ENCODE measurements at regions not wholly inside any gene's neighbourhood (a gene's known extent, or its start where the extent isn't known, plus 50 kb on each side); places are given as distances from the start of the nearest gene placed in this dataset.
A peak's percentile ranks its signal among the peaks of the same experiment; 100 is the strongest.
"Not testable (repeated sequence)": the region's sequence is repeated elsewhere in the genome, so short reads cannot be mapped to it uniquely, and the experiment has no call there.

DNA sequence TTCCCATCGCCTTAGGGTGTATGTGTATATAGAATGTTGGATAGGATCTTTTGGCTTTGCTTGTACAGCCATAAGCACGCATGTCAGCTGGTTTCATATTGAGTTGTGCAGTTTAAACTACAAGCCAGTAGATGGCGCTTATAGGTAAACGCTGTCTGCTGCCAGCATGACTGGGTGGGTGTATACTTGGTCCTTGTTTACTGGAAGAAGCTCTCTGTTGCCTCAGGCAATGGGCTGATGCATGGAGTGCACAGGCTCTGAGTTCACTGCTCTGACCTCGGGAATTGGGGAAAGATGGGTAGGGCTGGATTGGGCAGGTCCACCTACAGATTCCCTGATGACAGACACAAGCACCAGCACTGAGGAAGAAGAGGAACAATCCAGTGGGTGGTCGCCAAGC is 831.5 kb downstream of the STIM2 start:
- TF ChIP-seq, protein P1, sequence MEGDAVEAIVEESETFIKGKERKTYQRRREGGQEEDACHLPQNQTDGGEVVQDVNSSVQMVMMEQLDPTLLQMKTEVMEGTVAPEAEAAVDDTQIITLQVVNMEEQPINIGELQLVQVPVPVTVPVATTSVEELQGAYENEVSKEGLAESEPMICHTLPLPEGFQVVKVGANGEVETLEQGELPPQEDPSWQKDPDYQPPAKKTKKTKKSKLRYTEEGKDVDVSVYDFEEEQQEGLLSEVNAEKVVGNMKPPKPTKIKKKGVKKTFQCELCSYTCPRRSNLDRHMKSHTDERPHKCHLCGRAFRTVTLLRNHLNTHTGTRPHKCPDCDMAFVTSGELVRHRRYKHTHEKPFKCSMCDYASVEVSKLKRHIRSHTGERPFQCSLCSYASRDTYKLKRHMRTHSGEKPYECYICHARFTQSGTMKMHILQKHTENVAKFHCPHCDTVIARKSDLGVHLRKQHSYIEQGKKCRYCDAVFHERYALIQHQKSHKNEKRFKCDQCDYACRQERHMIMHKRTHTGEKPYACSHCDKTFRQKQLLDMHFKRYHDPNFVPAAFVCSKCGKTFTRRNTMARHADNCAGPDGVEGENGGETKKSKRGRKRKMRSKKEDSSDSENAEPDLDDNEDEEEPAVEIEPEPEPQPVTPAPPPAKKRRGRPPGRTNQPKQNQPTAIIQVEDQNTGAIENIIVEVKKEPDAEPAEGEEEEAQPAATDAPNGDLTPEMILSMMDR (IDR thresholded peaks at IDR 0.05), result peak; percentile 59
- no peak overlapping the region for H3K4me3 Mint-ChIP-seq (ENCODE audit: unreplicated experiment)
- H3K36me3 Mint-ChIP-seq (ENCODE audit: unreplicated experiment), result no peaks in the 10 kb centered on the region
- H3K4me1 Mint-ChIP-seq (ENCODE audit: unreplicated experiment), result no peaks in the 10 kb centered on the region
- no peak for DNase-seq (ENCODE audit: extremely low spot score, unreplicated experiment)
- H3K27ac Mint-ChIP-seq (ENCODE audit: unreplicated experiment), result no peak overlapping the region
- H3K9me3 Mint-ChIP-seq (ENCODE audit: unreplicated experiment), result no peaks in the 10 kb centered on the region
- peaks cover 34% of the 10 kb centered on the region for H3K27me3 Mint-ChIP-seq (ENCODE audit: unreplicated experiment)

DNA sequence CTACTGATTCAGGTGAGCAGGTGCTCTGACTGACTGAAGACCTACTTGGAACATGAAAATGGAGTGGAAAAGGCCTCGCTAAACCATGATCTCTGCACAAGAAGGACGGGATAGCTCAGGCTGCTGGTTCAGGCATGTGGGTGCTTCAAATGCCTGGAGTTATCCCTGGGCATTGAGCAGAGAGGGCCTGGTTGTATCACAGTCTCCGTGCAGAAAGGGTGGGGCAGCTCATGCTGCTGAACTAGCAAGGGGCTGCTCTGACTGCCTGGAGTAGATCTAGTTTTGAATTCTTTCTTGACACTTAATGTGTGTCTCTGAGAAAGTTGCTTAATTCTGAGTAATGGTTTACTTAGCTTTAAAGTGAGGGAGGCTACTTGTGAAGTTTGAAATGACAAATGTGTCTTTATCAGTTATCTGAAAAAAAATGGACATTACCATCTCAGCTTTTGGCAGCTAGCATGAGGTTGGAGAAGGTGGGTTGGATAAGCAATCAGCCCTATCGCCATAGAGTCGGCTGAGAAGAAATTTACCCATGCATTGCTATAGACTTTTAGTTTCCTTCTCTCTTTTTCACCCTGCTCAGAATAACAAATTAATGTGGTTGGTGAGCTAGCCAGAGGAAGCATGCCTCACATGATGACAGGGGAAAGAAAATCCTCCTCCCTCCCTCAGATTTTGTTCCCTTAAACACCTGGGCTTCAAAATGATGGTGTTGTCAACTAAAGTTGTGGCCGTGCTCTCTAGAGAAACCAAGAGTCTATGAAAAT is 832.4 kb downstream of the STIM2 start:
- Mint-ChIP-seq H3K27ac (ENCODE audit: unreplicated experiment) (no peak overlapping the region), H3K4me3 (ENCODE audit: unreplicated experiment) (no peak overlapping the region), H3K27me3 (ENCODE audit: unreplicated experiment) (peaks cover 26% of the 10 kb centered on the region), H3K9me3 (ENCODE audit: unreplicated experiment) (no peaks in the 10 kb centered on the region), H3K4me1 (ENCODE audit: unreplicated experiment) (no peaks in the 10 kb centered on the region), H3K36me3 (ENCODE audit: unreplicated experiment) (no peaks in the 10 kb centered on the region)
- DNase-seq (ENCODE audit: extremely low spot score, unreplicated experiment), result no peak
- TF ChIP-seq, protein P1 (IDR thresholded peaks at IDR 0.05), result no peak

GRCh38 chr4:27696257-27696656 is 835.6 kb downstream of the STIM2 start:
- not testable (repeated sequence) for H3K4me1 Mint-ChIP-seq (ENCODE audit: unreplicated experiment); H3K27ac Mint-ChIP-seq (ENCODE audit: unreplicated experiment); H3K27me3 Mint-ChIP-seq (ENCODE audit: unreplicated experiment); DNase-seq (ENCODE audit: extremely low spot score, unreplicated experiment); H3K4me3 Mint-ChIP-seq (ENCODE audit: unreplicated experiment); H3K36me3 Mint-ChIP-seq (ENCODE audit: unreplicated experiment); H3K9me3 Mint-ChIP-seq (ENCODE audit: unreplicated experiment)

DNA sequence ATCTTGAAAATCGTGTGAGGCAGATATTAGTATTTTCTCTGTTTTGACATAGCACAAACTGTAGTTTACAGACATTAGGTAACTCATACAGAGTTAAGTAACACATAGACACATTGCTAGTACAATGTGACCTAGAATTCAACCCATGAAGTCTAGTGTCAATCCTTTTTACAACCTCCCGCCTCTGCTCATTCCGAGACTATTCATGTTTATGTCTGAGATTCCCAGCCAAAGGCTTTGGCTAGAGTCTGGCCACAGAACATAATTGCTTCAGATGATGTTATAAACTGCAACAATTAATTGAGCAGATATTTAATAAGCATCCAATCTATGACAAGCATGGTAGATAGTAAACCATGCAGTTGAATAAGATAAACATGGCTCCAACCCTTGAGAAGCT is 841.0 kb downstream of the STIM2 start:
- H3K9me3 Mint-ChIP-seq (ENCODE audit: unreplicated experiment), result no peaks in the 10 kb centered on the region
- no peak overlapping the region for H3K4me3 Mint-ChIP-seq (ENCODE audit: unreplicated experiment)
- TF ChIP-seq, protein P1 (IDR thresholded peaks at IDR 0.05), result no peak
- DNase-seq (ENCODE audit: extremely low spot score, unreplicated experiment), result no peak
- peaks cover 5% of the 10 kb centered on the region for H3K4me1 Mint-ChIP-seq (ENCODE audit: unreplicated experiment)
- H3K27ac Mint-ChIP-seq (ENCODE audit: unreplicated experiment), result no peak overlapping the region
- H3K36me3 Mint-ChIP-seq (ENCODE audit: unreplicated experiment), result no peaks in the 10 kb centered on the region
- no peaks in the 10 kb centered on the region for H3K27me3 Mint-ChIP-seq (ENCODE audit: unreplicated experiment)

GRCh38 chr4:27702730-27703431 is 842.2 kb downstream of the STIM2 start:
- Mint-ChIP-seq H3K27me3 (ENCODE audit: unreplicated experiment) (no peaks in the 10 kb centered on the region), H3K4me1 (ENCODE audit: unreplicated experiment) (peaks cover 5% of the 10 kb centered on the region), H3K36me3 (ENCODE audit: unreplicated experiment) (no peaks in the 10 kb centered on the region), H3K9me3 (ENCODE audit: unreplicated experiment) (no peaks in the 10 kb centered on the region), H3K4me3 (ENCODE audit: unreplicated experiment) (no peak overlapping the region), H3K27ac (ENCODE audit: unreplicated experiment) (no peak overlapping the region)
- TF ChIP-seq, protein P1 (IDR thresholded peaks at IDR 0.05), result peak; percentile 36
- no peak for DNase-seq (ENCODE audit: extremely low spot score, unreplicated experiment)

All from osteocyte (in vitro differentiated cells).